Body of pancreas (tissue), 4 donors: ENCODE measurements at regions not wholly inside any gene's neighbourhood (a gene's known extent, or its start where the extent isn't known, plus 50 kb on each side); places are given as distances from the start of the nearest gene placed in this dataset.

ENCODE experiments used
- ATAC-seq: fragments of 150-250 bp; one replicate; pipeline ENCODE4 v1.9.1; 2016
- DNase-seq, 4 donors: peaks; one replicate each; pipeline ENCODE4 v3.0.0-alpha.2; 2019
- H3K27ac ChIP-seq, 4 donors: fragments of 200-600 bp; sonication (generic); 1 replicate in 3 of 4; 2 replicates in 1 of 4; pipeline versions ENCODE4 v1.5.1 to v1.6.1; 2016 to 2019; ENCODE audit warnings: mild to moderate bottlenecking in 1 of 4, mixed read lengths in 1 of 4, moderate library complexity in 1 of 4
- H3K27me3 ChIP-seq, 2 donors: fragments of 200-600 bp; sonication (generic); one replicate each; pipeline ENCODE4 v1.6.0; 2016; ENCODE audit warnings: mild to moderate bottlenecking in 1 of 2
- H3K36me3 ChIP-seq, 2 donors: fragments of 200-600 bp; sonication (generic); replicated peaks in 1 of 2; 2 replicates each; pipeline ENCODE4 v1.5.1; 2016; ENCODE audit warnings: low read depth in 2 of 2; ENCODE audit not compliant: insufficient read depth in 1 of 2
- H3K4me1 ChIP-seq: fragments of 200-600 bp; sonication (generic); one replicate; pipeline ENCODE4 v1.6.0; 2016
- H3K4me3 ChIP-seq, 2 donors: fragments of 200-600 bp; sonication (generic); 1 replicate in 1 of 2; 2 replicates in 1 of 2; pipeline ENCODE4 v1.5.1; 2016 to 2019
- H3K9me3 ChIP-seq, 3 donors: fragments of 200-600 bp; sonication (generic); 1 replicate in 2 of 3; 2 replicates in 1 of 3; pipeline ENCODE4 v1.5.1; 2016
- CTCF ChIP-seq, 7 experiments: fragments of 450-650 bp in 4 of 7; fragments of 200-600 bp in 3 of 7; sonication (generic) in 3 of 7; IDR thresholded peaks; one replicate each; pipeline ENCODE4 v1.5.1; 2016 to 2019; ENCODE audit warnings: antibody characterized with exemption in 7 of 7
- POLR2A ChIP-seq, 3 donors: fragments of 450-650 bp; IDR thresholded peaks; one replicate each; pipeline ENCODE4 v1.6.1; 2016; ENCODE audit warnings: antibody characterized with exemption in 3 of 3, mild to moderate bottlenecking in 2 of 3
- WGBS, 2 donors: methylation state at CpG; one replicate each; pipeline ENCODE4 v1.1.5; 2017; 5-methylcytosine and 5-hydroxymethylcytosine counted together
- intact Hi-C: fragments of 100-400 bp; cut with DNase I; formaldehyde crosslinking; loops from one replicate; pipeline ENCODE4 v1.15.1; 2023

DNA sequence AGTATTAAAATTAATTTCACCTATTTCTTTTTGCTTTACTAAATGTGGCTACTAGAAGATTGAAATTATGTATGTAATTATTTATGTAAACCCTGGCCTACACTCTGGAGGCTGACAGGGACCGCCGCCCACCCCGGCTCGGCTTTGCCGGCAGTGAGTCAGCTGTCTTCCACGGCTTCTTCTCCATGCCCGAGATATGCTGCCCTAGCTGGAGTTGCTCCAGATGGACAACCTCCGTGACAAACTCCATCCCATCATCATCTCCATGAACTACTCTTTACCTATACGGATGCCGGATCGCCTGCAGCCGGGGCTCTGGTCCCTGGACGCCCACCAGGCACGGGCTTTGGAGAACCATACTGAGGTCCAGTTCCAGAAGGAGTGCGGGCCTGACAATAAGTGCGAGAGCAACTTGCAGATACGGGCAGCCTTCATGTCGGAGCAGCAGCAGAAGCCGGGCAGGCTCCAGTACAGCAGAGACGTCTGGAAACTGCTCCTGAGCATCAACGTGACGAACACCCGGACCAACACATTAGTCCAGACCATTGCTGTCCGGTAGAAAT lies 86.9 kb upstream of the NID2 start:
- Histone ChIP-seq H3K27me3 (no peaks in the 10 kb centered on the region), H3K9me3 (no peaks in the 10 kb centered on the region), H3K4me3 (no peak overlapping the region), H3K36me3 (no peaks in the 10 kb centered on the region), H3K4me1 (no peaks in the 10 kb centered on the region), H3K27ac (no peak overlapping the region)
- intact Hi-C loops: no loop called here
- ATAC-seq (no peak), DNase-seq (no peak)
- WGBS, 2 donors: 90 to 95% methylated on average over 19 to 24 of the region's 24 CpGs
- TF ChIP-seq POLR2A (IDR thresholded peaks at IDR 0.05): no peak

GRCh38 chr14:52154992-52155650 lies 86.3 kb upstream of the NID2 start:
- WGBS, 2 donors: 84 to 85% methylated on average over 4 of the region's 4 CpGs
- no peak for TF ChIP-seq POLR2A (IDR thresholded peaks at IDR 0.05)
- no peak for TF ChIP-seq CTCF (IDR thresholded peaks at IDR 0.05)
- Histone ChIP-seq H3K4me1 (no peaks in the 10 kb centered on the region), H3K27me3 (no peaks in the 10 kb centered on the region), H3K36me3 (no peaks in the 10 kb centered on the region), H3K4me3 (no peak overlapping the region), H3K27ac (no peak overlapping the region), H3K9me3 (no peaks in the 10 kb centered on the region)
- intact Hi-C loops: no loop called here
- DNase-seq: no peak
- ATAC-seq: no peak

- H3K27me3 ChIP-seq: no peaks in the 10 kb centered on the region
- WGBS, 2 donors: 0 to 5% methylated on average over 1 of the region's 1 CpG
- no peak for ATAC-seq
- intact Hi-C loops: no loop called here
- no peak overlapping the region for H3K27ac ChIP-seq
- H3K36me3 ChIP-seq: no peaks in the 10 kb centered on the region
- no peaks in the 10 kb centered on the region for H3K9me3 ChIP-seq
- DNase-seq: no peak
- H3K4me1 ChIP-seq: no peaks in the 10 kb centered on the region
- TF ChIP-seq CTCF (IDR thresholded peaks at IDR 0.05): no peak
- no peak for TF ChIP-seq POLR2A (IDR thresholded peaks at IDR 0.05)
- no peak overlapping the region for H3K4me3 ChIP-seq
These were observed 85.1 kb upstream of the NID2 start for GRCh38 chr14:52153939-52154338.

DNA sequence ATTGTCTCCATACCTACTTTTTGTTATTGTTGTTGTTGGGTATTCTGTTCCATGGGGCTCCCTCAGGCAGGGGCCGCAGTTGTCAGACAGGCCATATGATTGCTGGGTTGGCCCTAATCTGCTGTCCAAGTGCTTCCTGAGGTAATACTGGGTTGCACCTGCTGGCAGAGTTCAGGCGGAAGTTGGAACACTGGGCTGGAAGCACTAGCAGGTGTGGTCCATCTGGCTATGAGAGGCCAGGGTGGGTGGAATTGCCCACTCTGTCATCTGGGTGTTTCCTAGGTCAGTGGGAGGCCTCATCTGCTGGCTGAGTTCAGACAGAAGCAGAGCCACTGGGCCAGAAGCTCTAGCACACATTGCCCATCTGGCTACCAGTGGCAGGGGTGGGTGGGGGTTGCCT lies 81.3 kb upstream of the NID2 start:
- no peaks in the 10 kb centered on the region for H3K27me3 ChIP-seq
- ATAC-seq: no peak
- no peaks in the 10 kb centered on the region for H3K4me1 ChIP-seq
- no peak overlapping the region for H3K4me3 ChIP-seq
- TF ChIP-seq CTCF (IDR thresholded peaks at IDR 0.05) (no peak), POLR2A (IDR thresholded peaks at IDR 0.05) (no peak)
- no peak for DNase-seq
- no peak overlapping the region for H3K27ac ChIP-seq
- H3K9me3 ChIP-seq: no peaks in the 10 kb centered on the region
- 84 to 88% methylated on average over 1 to 2 of the region's 2 CpGs for WGBS, 2 donors
- no peaks in the 10 kb centered on the region for H3K36me3 ChIP-seq
- intact Hi-C loops: no loop called here

- H3K36me3 ChIP-seq: no peaks in the 10 kb centered on the region
- no peaks in the 10 kb centered on the region for H3K9me3 ChIP-seq
- DNase-seq (no peak), ATAC-seq (no peak)
- no peaks in the 10 kb centered on the region for H3K4me1 ChIP-seq
- H3K27ac ChIP-seq: no peak overlapping the region
- intact Hi-C loops: no loop called here
- no peaks in the 10 kb centered on the region for H3K27me3 ChIP-seq
- WGBS, 2 donors: 40 to 44% methylated on average over 1 of the region's 1 CpG
- TF ChIP-seq POLR2A (IDR thresholded peaks at IDR 0.05) (no peak), CTCF (IDR thresholded peaks at IDR 0.05) (no peak)
- H3K4me3 ChIP-seq: no peak overlapping the region
These were observed 79.5 kb upstream of the NID2 start for GRCh38 chr14:52148371-52148770.
